H9 (cell line): ENCODE measurements at regions not wholly inside any gene's neighbourhood (a gene's known extent, or its start where the extent isn't known, plus 50 kb on each side); places are given as distances from the start of the nearest gene placed in this dataset.

ENCODE experiments used
- DNase-seq: peaks from one replicate; pipeline ENCODE4 v3.0.0-alpha.2; 2017
- H2AFZ ChIP-seq: one replicate; pipeline ENCODE4 v1.6.1; 2013; ENCODE audit warnings: mild to moderate bottlenecking, low read length, control low read depth, moderate library complexity
- H2AK5ac ChIP-seq: 2 replicates; pipeline ENCODE4 v1.6.1; 2013; ENCODE audit warnings: low read length, control low read depth, mixed read lengths; ENCODE audit not compliant: insufficient read length
- H2BK120ac ChIP-seq: one replicate; pipeline ENCODE4 v1.6.1; 2013; ENCODE audit warnings: low read depth, mild to moderate bottlenecking, low read length, control low read depth, inconsistent platforms; ENCODE audit not compliant: poor library complexity, severe bottlenecking
- H2BK12ac ChIP-seq: 2 replicates; pipeline ENCODE4 v1.6.1; 2013; ENCODE audit warnings: low read length, control low read depth, mixed read lengths, low read depth; ENCODE audit not compliant: insufficient read length
- H2BK15ac ChIP-seq: 2 replicates; pipeline ENCODE4 v1.6.1; 2013; ENCODE audit warnings: low read depth, low read length, control low read depth
- H2BK20ac ChIP-seq: one replicate; pipeline ENCODE4 v1.6.1; 2013; ENCODE audit warnings: low read depth, mild to moderate bottlenecking, low read length, control low read depth, inconsistent platforms; ENCODE audit not compliant: poor library complexity, severe bottlenecking
- H2BK5ac ChIP-seq: 2 replicates; pipeline ENCODE4 v1.6.1; 2013; ENCODE audit warnings: low read length, control low read depth, mixed read lengths; ENCODE audit not compliant: insufficient read length
- H3K14ac ChIP-seq: 2 replicates; pipeline ENCODE4 v1.6.1; 2013; ENCODE audit warnings: low read length, control low read depth; ENCODE audit not compliant: insufficient read depth
- H3K18ac ChIP-seq: 2 replicates; pipeline ENCODE4 v1.6.1; 2013; ENCODE audit warnings: low read depth, mild to moderate bottlenecking, mixed read lengths, low read length, control low read depth; ENCODE audit not compliant: insufficient read length
- H3K23ac ChIP-seq: 2 replicates; pipeline ENCODE4 v1.6.1; 2013; ENCODE audit warnings: low read length, control low read depth, mixed read lengths, low read depth; ENCODE audit not compliant: insufficient read length
- H3K23me2 ChIP-seq: 2 replicates; pipeline ENCODE4 v1.6.1; 2013; ENCODE audit warnings: low read depth, mild to moderate bottlenecking, mixed read lengths, low read length, control low read depth; ENCODE audit not compliant: insufficient read length, poor library complexity, severe bottlenecking
- H3K27ac ChIP-seq: 2 replicates; pipeline ENCODE4 v1.5.1; 2013; ENCODE audit warnings: low read length, control low read depth, mixed read lengths, low read depth; ENCODE audit not compliant: insufficient read length
- H3K27me3 ChIP-seq: 2 replicates; pipeline ENCODE4 v1.6.1; 2013; ENCODE audit warnings: low read length, control low read depth, inconsistent platforms; ENCODE audit not compliant: insufficient read depth
- H3K4ac ChIP-seq: 2 replicates; pipeline ENCODE4 v1.6.1; 2013; ENCODE audit warnings: low read depth, mild to moderate bottlenecking, control low read depth, inconsistent platforms, low read length, moderate library complexity
- H3K4me1 ChIP-seq: 2 replicates; pipeline ENCODE4 v1.6.1; 2013; ENCODE audit warnings: low read length, control low read depth, inconsistent platforms; ENCODE audit not compliant: insufficient read depth
- H3K4me2 ChIP-seq: 2 replicates; pipeline ENCODE4 v1.6.1; 2013; ENCODE audit warnings: low read length, control low read depth, mixed read lengths; ENCODE audit not compliant: insufficient read length, insufficient read depth
- H3K56ac ChIP-seq: 2 replicates; pipeline ENCODE4 v1.6.1; 2013; ENCODE audit warnings: low read depth, mild to moderate bottlenecking, mixed read lengths, low read length, control low read depth; ENCODE audit not compliant: insufficient read length
- H3K79me1 ChIP-seq: 2 replicates; pipeline ENCODE4 v1.6.1; 2013; ENCODE audit warnings: low read depth, mild to moderate bottlenecking, moderate library complexity, low read length, control low read depth, inconsistent platforms; ENCODE audit not compliant: insufficient read depth, poor library complexity, severe bottlenecking
- H3K79me2 ChIP-seq: 2 replicates; pipeline ENCODE4 v1.6.1; 2013; ENCODE audit warnings: low read length, control low read depth, inconsistent platforms; ENCODE audit not compliant: insufficient read depth
- H3K9ac ChIP-seq: 2 replicates; pipeline ENCODE4 v1.6.1; 2013; ENCODE audit warnings: low read length, control low read depth, mixed read lengths; ENCODE audit not compliant: insufficient read length; ENCODE audit errors: extremely low read depth
- H3K9me3 ChIP-seq: one replicate; pipeline ENCODE4 v1.6.1; 2013; ENCODE audit warnings: low read depth, low read length, inconsistent platforms; ENCODE audit not compliant: control insufficient read depth
- H3T11ph ChIP-seq: one replicate; pipeline ENCODE4 v1.6.1; 2013; ENCODE audit warnings: mild to moderate bottlenecking, low read length, control low read depth, inconsistent platforms
- H4K20me1 ChIP-seq: one replicate; pipeline ENCODE4 v1.6.1; 2013; ENCODE audit not compliant: control insufficient read depth, insufficient read length, insufficient read depth
- H4K5ac ChIP-seq: 2 replicates; pipeline ENCODE4 v1.6.1; 2013; ENCODE audit warnings: low read depth, mild to moderate bottlenecking, mixed read lengths, low read length, control low read depth; ENCODE audit not compliant: insufficient read length
- H4K8ac ChIP-seq: replicated peaks from 2 replicates; pipeline ENCODE4 v1.6.1; 2013; ENCODE audit warnings: low read length, control low read depth, mixed read lengths, low read depth; ENCODE audit not compliant: insufficient read length
- H4K91ac ChIP-seq: 2 replicates; pipeline ENCODE4 v1.6.1; 2013; ENCODE audit warnings: low read depth, mild to moderate bottlenecking, moderate library complexity, mixed read lengths, low read length, control low read depth; ENCODE audit not compliant: insufficient read length
- H3K27ac Mint-ChIP-seq, 3 experiments: 2 replicates in 2 of 3; 3 replicates in 1 of 3; pipeline ENCODE4 v1.8.0; 2020 to 2021; ENCODE audit warnings: mixed read lengths in 3 of 3, mild to moderate bottlenecking in 1 of 3, moderate library complexity in 1 of 3
- H3K27me3 Mint-ChIP-seq: 2 replicates; pipeline ENCODE4 v1.8.0; 2021; ENCODE audit warnings: low read depth, mild to moderate bottlenecking, moderate library complexity, mixed read lengths
- H3K36me3 Mint-ChIP-seq, 3 experiments: 2 replicates in 2 of 3; 3 replicates in 1 of 3; pipeline ENCODE4 v1.8.0; 2020 to 2021; ENCODE audit warnings: low read depth in 3 of 3, mixed read lengths in 3 of 3; ENCODE audit not compliant: insufficient read depth in 1 of 3
- H3K4me1 Mint-ChIP-seq, 2 experiments: 2 replicates each; pipeline ENCODE4 v1.8.0; 2020; ENCODE audit warnings: mixed read lengths in 2 of 2
- H3K4me3 Mint-ChIP-seq, 2 experiments: 2 replicates in 1 of 2; 3 replicates in 1 of 2; pipeline ENCODE4 v1.8.0; 2020 to 2021; ENCODE audit warnings: mild to moderate bottlenecking in 2 of 2, mixed read lengths in 2 of 2, moderate library complexity in 1 of 2
- H3K9me3 Mint-ChIP-seq, 2 experiments: 2 replicates in 1 of 2; 3 replicates in 1 of 2; pipeline ENCODE4 v1.8.0; 2020; ENCODE audit warnings: mild to moderate bottlenecking in 2 of 2, mixed read lengths in 2 of 2, moderate library complexity in 1 of 2
- TF ChIP-seq, protein P1 (sequence below): fragments of 200-600 bp; sonication (generic); conservative IDR thresholded peaks from 3 replicates; pipeline ENCODE4 v1.8.0; 2021; ENCODE audit warnings: antibody characterized with exemption, mild to moderate bottlenecking

DNA sequence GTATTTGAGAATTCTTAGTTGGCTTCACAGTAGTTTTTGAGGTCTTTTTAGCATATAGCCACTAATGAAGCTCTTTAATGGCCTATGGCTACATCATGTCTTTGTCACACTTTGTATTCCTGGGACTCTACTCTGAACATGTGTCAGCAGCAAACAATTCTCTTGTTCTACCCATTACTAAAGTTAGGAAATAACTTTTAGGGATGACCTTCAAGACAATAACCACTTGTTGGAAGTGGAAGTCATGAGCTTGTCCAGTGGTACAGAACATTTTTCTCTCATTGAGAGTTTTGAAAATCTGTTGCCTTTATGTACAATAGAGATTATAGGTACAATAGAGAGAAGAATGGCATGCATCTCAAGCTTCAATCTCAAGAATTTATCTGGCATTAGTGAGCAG, 571.6 kb upstream of the JAG1 start:
- Histone ChIP-seq H3K14ac (no peak overlapping the region), H3K4ac (no peak overlapping the region), H3K27me3 (no peaks in the 10 kb centered on the region), H3K23ac (no peak overlapping the region), H3K79me2 (no peaks in the 10 kb centered on the region), H2BK12ac (no peak overlapping the region), H4K5ac (no peak overlapping the region), H2AFZ (no peak overlapping the region), H3T11ph (no peak overlapping the region), H3K9ac (no peak overlapping the region), H3K27ac (no peak overlapping the region), H2BK120ac (no peak overlapping the region), H4K8ac (no peak overlapping the region), H3K4me2 (no peak overlapping the region), H2BK5ac (no peak overlapping the region), H3K56ac (no peak overlapping the region), H2BK15ac (no peak overlapping the region), H3K18ac (no peak overlapping the region), H2BK20ac (no peak overlapping the region), H3K4me1 (peaks cover 5% of the 10 kb centered on the region; the same call in 1 of the 2 replicates), H4K91ac (no peak overlapping the region), H3K9me3 (no peaks in the 10 kb centered on the region), H4K20me1 (no peaks in the 10 kb centered on the region), H3K79me1 (no peaks in the 10 kb centered on the region), H2AK5ac (no peak overlapping the region), H3K23me2 (no peaks in the 10 kb centered on the region)
- no peak overlapping the region for H3K4me3 Mint-ChIP-seq
- no peak overlapping the region for H3K27ac Mint-ChIP-seq
- TF ChIP-seq, protein P1, sequence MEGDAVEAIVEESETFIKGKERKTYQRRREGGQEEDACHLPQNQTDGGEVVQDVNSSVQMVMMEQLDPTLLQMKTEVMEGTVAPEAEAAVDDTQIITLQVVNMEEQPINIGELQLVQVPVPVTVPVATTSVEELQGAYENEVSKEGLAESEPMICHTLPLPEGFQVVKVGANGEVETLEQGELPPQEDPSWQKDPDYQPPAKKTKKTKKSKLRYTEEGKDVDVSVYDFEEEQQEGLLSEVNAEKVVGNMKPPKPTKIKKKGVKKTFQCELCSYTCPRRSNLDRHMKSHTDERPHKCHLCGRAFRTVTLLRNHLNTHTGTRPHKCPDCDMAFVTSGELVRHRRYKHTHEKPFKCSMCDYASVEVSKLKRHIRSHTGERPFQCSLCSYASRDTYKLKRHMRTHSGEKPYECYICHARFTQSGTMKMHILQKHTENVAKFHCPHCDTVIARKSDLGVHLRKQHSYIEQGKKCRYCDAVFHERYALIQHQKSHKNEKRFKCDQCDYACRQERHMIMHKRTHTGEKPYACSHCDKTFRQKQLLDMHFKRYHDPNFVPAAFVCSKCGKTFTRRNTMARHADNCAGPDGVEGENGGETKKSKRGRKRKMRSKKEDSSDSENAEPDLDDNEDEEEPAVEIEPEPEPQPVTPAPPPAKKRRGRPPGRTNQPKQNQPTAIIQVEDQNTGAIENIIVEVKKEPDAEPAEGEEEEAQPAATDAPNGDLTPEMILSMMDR, result no peak
- peaks cover 3% of the 10 kb centered on the region; the same call in 1 of the 2 replicates for H3K27me3 Mint-ChIP-seq
- peaks cover 26 to 29% of the 10 kb centered on the region in 2 experiments for H3K4me1 Mint-ChIP-seq
- no peak for DNase-seq
- H3K9me3 Mint-ChIP-seq, result no peaks in the 10 kb centered on the region
- no peaks in the 10 kb centered on the region for H3K36me3 Mint-ChIP-seq
